CD4-positive, alpha-beta T cell treated with Interleukin-1 beta for 1 hour (primary cell): ENCODE measurements at regions not wholly inside any gene's neighbourhood (a gene's known extent, or its start where the extent isn't known, plus 50 kb on each side); places are given as distances from the start of the nearest gene placed in this dataset.

Experiments
- DNase-seq, 2 donors: peaks; one replicate each; pipeline ENCODE4 v3.0.0-alpha.2; 2020 to 2022

GRCh38 chr9:81480828-81481604 is 208.3 kb downstream of the TLE1 start:
- no peak for DNase-seq

GRCh38 chr9:81479573-81479972 is 209.8 kb downstream of the TLE1 start:
- no peak for DNase-seq

DNA sequence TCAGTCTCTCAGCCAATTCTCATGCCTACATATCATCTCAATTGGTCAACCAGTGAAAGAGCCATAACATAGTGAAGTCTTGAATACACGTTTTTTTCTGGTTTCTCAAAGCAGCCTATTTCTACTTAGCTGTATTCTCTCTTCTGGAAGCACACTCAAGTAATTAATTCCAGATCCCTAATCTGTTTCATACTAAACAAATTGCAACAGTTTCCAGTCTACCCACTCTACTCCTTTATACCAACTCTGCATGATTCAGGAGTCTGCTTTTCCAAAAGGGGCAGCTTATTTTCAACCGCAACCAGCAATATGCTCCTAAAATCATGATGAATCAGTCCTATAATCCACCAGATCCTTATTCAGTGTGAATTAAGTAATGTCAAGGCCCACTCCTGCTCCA is 211.7 kb downstream of the TLE1 start:
- DNase-seq = no peak

DNA sequence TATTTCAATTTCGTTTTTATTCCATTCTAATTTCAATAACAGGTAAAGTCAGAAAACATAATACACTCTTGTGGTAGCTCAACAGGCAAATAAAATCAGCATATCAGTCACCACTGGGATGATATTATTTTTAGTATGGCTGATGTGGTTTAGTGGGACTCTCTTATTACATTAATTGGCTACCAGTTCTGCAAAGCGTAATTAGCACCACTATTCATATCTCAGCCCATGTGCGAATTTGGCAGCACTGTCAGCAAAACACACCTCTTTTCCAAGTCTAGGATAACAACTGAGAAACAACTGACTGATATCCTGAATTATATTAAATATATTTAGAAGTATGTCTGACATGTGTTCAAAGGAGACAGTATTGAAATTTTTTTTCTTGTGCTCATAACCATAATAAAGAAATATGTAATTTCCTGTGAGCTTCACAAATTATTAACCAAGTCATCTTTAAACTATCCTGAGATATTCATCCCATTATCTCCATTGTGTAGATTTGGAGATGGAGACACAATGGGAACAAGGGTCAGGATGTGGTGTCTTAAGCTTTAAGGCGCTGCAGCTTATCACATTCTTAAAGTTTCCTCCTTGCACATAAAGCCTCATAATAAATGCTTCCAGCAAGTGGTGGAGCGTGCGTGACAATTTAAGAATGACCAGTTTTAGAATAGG is 212.4 kb downstream of the TLE1 start:
- no peak for DNase-seq

GRCh38 chr9:81474792-81475191 is 214.6 kb downstream of the TLE1 start:
- no peak for DNase-seq

DNA sequence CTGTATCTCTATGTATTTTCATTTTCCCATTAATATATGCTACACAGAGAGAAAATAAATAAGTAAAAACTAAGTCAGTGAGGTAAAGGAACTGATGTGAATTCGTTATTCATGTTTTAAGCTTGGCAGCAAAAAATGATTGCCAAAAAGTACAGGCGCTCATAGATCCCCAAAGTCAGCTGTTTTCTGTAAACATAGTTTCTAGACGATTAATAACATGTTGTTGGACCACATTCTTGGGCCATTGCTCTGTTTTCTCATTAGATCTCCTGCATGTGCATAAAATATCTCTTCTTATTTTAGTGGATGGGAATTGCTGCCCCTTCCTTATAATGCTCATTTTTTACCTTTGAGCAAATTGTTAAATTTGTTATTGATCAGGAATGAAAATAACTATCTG is 215.2 kb downstream of the TLE1 start:
- DNase-seq = no peak

DNA sequence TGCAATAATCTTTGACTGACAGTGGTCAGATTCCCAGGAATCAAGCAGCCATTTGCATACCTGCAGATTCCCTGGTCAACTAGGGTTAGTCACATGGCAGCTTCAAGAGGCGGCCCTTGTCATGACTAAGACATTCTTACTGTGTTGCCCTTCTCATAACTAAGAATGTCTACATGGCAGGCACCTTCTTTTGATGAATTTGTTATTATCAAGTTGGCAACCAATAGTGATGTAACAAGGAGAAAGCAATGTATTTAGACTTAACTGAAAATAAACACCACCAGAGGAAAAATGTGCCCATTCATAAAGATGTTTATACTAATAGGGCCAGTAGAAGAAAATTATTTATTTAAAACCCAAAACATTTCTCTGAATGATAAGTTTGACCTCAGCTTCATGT is 215.6 kb downstream of the TLE1 start:
- no peak for DNase-seq

- DNase-seq = no peak
Observed at GRCh38 chr9:81473206-81473605, 216.1 kb downstream of the TLE1 start.

DNA sequence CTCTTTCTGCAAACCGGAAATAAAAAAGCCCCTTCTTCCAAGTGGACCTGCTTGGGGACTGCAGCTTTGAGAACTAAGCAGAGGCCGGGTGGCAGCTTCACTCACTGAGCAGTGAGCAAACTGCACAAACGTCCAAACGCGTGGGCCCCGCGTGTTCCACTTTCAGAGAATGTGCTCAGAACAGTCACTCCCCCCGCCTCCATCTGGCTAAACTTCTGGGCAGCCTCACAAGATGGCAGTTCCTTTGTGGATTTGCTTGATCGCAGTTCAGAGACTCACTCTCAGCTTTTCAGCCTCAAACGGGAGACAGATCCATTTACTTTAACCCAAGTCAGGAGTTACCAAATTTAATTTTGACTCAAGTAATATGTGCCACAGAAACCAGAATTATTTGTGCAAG is 216.6 kb downstream of the TLE1 start:
- no peak for DNase-seq

DNA sequence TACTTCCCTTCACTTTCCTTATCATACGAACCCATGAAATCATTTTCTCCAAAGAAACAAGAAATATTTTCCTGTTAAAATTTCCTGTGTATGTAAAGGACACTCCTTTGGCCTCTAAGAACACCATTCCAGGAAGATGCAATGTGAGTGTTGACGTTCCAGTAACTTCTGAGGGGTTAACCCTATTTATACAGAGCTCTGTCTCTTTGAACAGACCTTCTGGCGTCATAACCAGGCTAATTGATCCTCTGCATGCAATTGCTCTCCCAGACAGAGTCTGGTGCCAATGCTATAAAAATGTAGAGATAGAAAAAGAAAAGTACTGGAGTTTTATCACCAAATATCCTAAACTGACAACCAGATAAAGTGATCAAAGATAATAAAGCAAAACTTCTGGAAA is 218.5 kb downstream of the TLE1 start:
- no peak for DNase-seq

DNA sequence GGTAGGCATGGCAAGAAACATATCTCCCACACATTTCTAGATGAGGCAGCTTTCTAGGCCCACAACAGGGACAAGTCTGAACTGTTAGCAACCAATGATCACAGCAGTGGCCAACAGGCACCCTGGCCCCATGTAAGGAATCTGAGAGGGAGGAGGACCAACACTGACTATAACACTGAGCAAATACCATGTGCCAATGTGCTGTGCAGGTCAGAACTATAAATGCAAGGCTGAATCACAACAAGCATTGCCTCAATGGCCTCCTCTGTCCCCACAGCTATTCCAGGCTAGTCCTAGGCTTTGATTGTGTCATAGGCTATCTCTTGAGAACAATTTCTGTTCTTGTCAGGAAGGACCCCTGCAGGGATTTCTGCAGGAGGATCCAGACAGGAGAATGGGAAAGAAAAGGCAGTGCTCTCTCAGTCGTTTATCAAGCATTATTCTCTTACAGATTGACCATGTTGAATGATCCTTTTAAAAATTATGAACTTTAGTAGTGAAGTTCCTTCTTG is 221.2 kb downstream of the TLE1 start:
- DNase-seq = no peak

- no peak for DNase-seq
Observed at GRCh38 chr9:81466981-81467380, 222.4 kb downstream of the TLE1 start.

DNA sequence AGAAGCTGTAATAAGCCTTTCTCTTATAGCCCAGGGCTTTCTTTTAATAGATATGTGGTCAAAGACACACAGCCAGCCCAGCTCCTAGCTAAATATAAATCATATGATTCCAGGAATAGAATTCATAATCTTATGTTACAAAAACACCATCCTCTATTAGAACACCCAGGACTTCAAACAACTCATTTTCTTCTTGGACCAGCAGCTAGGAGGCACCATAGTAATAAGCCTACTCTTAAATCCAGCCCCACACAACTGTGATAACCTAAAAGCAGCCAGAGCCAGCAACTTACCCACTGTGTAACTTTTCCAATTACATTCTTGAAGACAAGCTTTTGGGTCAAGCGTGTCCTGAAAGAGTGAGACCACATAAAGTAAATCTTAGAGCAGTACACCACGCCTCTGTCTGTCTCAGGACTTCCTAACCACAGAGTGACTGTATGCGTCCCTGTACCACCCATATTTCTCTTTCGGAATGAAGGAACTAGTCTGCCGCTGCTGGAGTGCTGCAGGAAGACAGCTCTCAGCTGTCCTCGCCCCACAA is 223.8 kb downstream of the TLE1 start:
- DNase-seq = no peak

- DNase-seq = no peak
Observed at GRCh38 chr9:81462801-81463200, 226.5 kb downstream of the TLE1 start.

- no peak for DNase-seq
Observed at GRCh38 chr9:81461196-81461595, 228.2 kb downstream of the TLE1 start.

DNA sequence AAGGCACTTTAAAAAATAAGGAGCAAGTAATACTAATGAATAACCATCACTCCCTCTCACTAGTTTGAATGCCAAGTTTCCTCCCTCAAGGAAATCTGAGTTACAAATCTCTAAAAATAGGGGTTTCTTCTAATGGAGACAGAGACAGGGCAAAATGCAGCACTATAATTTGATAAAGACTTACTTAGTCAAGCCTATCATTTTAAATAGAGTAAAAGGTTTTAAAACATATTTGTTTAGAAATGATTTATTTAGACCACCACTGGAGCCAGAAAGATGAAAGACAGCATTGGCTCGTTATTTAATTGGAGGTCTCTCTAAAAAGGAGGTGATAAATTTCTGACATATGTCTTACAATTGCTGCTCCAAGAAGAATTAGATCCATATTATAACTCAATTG is 228.7 kb downstream of the TLE1 start:
- no peak for DNase-seq

- no peak for DNase-seq
Observed at GRCh38 chr9:81459591-81459990, 229.8 kb downstream of the TLE1 start.

- DNase-seq = no peak
Observed at GRCh38 chr9:81456431-81457006, 232.8 kb downstream of the TLE1 start.

DNA sequence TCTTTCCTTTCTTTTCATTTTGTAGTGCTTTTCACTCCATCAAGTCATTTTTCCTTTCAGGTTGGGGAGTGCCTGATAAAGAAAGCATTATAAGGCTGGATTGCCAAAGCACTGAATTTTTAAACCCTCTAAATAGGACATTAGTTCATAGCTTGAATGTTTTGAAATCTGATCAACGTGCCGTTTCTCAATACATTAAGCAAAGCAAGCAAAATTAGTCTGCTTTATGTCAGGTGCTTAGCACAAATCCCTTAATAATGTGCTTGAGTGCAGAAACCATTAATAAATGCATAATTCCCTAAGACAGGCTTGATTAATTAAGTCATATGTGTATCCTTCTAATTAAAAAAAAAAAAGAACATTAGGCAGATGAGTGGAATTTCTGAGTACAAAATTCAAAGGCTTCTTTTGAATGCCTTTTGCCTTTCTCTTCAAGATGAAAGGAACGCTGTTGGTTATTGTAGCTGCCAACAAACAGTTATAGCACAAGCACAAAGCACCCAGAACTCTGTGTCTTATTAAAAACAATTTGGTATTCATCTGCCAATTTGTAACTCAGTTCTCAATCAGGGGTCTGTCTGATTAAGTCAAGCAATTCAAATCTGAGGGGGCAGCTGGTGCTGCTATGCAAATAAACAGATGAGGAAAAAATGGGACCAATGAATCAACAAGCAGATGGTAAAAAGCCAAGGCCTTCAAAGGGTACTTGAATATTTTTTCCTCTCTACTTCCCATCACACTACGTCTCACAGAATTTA is 233.7 kb downstream of the TLE1 start:
- no peak for DNase-seq

DNA sequence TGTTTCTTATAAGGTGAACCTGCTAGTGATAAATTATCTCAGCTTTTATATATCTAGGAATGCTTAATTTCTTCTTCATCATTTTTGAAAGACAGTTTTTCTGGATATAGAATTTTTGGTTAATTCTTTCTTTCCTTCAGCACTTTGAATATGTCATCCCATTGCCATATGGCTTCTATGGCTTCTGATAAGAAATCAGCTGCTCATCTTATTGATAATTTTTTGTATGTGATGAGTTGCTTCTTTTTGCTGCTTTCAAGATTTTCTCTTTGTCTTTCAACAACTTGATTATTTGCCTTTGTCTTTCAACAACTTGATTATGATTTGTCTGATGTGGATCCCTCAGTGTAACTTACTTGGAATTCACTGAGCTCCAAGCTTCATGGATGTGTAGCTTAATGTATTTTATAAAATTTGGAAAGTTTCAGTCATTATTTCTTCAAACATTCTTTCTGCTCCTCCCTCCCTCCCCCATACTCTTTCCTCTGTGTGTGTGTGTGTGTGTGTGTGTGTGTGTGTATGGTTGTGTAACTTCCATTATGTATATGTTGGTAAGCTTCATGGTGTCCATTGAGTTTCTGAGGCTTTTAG is 243.9 kb downstream of the TLE1 start:
- DNase-seq = no peak

DNA sequence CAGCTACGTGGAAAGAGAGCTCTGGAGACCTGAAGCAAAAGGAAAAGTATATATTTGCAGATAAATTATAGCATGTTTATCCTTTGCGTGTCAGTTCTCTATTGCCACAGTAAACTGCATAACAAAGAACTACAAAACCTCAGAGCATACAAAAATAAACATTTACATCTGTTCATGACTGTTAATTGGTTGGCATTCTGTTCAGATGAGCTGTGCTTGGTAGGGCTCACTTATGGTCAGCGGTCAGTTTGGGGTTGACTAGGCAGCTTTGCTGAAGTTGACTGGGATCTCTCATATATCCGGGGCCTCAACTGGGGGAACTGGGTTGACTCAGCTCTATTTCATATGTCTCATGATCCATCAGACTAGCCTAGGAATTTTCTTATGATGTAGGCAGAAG is 257.7 kb downstream of the TLE1 start:
- no peak for DNase-seq

- DNase-seq = no peak
Observed at GRCh38 chr9:81430727-81431126, 258.6 kb downstream of the TLE1 start.

- DNase-seq = no peak
Observed at GRCh38 chr9:81427870-81428269, 261.5 kb downstream of the TLE1 start.
